Hematopoietic multipotent progenitor cell treated with erythropoietin and hydrocortisone succinate and interleukin-3 and kit ligand, for 17 days (in vitro differentiated cells): ENCODE measurements at regions not wholly inside any gene's neighbourhood (a gene's known extent, or its start where the extent isn't known, plus 50 kb on each side); places are given as distances from the start of the nearest gene placed in this dataset.

ENCODE experiments used
- DNase-seq: peaks from one replicate; pipeline ENCODE4 v3.0.0-alpha.2; 2015; ENCODE audit warnings: low spot score

DNA sequence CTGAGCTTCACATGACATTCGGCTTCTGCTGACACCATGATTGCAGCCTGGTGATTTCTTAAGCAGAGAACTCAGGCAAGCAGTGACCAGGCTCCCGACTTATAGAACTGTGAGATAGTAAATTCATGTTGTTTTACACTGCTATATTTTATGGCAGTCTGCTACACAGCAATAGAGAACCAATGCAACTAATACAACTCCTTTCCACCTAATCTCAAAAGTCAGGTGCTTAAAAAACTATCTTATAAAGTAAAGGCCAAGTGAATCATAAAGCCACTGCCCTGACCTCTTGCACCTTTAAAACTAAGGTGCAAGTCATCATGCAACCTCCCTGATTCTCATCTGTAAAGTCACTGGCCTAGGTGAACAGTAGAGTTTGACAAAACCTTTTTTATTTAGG lies 95.3 kb upstream of the GLS start:
- no peak for DNase-seq

DNA sequence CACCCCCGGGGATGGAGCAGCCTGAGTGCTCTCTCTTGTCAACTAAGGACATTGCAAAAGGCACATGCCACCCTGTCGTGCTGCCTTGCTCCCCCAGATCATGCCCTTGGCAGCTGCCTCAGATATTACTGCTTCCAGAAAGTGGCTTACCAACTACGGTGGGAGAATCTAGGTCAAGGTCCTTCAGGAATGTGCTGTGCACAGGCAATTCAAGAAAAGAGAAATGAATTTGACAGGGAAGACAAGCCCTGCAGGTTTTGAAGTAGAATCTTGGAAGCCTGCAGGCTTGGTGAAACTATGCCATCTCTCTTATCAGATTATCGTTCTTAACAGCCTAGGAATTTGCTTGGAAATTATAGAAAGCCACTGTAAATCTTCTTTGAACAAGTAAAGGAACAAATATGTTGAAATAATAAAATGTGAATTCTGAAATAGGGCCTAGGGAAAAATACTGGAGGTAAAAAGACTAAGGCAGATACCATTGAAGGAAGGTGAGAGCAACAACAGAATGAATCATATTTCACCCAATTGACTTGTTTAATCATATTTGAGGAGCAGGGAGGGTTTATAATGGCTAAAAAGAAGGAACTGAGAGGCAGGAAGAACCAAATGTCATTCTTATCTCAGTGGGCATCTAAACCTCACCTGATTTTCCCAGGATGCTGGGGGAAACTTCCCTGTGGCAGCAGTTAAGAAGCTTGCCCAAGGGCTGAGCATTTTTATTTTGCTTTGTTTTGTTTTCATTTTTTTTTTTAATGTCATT lies 94.0 kb upstream of the GLS start:
- no peak for DNase-seq

DNA sequence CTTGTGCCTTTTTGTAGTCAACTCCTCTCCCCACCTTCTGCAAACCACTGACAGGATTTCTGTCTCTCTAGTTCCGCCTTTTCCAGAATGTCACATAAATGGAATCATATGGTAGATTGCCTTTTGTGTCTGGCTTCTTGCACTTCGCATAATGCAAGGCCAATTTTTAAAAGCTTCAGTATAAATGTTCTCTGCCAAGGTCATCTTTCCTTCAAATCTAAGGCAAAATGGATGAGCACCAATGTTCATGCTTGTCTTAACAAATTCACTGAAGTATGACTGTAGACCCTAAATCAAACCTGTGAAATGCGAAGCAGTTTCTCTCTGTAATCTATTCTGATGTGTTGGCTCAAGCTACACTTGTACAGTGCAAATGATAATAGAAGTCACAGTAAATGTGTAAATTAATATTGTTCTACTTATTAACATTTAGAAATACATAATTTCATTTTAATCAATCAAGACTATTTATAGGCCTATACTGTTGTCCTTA lies 92.8 kb upstream of the GLS start:
- no peak for DNase-seq

DNA sequence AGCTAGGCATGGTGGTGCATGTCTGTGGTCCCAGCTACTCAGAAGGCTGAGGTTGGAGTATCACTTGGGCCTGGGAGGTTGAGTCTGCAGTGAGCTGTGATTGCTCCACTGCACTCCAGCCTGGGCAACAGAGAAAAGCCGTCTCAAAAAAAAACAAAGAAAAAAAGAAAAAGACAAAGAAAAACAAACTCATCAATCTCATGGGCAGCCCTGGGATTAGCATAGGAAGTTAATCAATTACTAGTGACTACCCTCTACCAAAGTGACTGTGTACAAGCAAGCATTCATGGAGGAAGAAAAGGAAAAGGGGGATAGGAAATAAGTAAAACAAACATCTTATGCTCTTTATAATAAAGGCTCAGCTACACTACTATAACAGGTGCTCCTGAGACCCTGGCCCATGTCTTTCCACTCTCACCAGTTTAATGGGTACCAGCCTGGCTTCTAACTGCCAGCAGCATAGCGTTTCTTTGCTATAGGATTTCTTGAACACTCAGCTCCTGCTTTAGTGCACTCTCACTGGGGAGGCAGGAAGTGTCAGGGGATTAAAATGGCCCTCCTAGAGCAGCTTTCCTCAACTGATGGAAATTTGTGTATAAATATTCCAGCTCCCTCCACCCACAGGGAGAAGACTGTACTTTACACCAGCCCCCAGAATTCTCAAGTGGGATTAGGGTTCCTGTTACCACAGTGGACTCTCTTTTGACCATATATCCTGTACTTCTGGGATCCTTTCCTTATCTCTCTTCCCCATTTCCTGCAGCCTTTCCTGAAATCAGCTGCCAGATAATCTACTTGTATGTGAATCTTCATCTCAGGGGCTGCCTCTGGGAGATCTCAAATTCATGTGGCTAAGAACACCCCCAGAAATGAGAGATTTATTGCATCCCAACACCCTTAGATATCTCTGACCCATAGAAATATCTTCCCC lies 91.3 kb upstream of the GLS start:
- DNase-seq: no peak

DNA sequence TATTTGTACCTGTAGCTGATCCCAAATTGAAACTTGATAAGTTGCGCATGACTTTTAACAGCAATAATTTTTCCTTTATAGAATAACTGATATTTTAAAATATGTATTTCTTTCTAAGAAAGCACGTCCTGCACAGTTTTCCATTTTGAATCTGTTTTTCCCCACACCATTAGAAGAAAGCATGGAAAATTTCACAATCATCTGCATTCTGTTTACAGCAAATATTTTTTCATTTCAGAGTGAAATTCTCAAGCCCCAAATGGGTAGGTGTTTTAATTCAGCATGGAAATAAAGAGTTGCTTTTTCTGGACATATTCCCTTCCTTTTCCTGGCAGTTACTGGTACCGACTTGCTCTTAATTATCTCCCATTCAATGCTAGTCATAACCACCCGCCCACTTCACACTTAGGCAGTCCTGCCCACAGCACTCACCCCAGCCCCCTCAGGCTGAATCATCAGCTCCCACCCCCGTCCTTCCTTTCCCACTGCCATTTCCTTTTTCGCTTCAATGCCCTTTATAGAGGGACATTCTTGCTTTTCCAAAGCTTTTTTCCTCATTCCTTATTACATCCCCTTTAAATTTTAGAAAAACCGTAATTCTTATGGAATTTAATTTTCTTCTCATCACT lies 89.2 kb upstream of the GLS start:
- DNase-seq: no peak

DNA sequence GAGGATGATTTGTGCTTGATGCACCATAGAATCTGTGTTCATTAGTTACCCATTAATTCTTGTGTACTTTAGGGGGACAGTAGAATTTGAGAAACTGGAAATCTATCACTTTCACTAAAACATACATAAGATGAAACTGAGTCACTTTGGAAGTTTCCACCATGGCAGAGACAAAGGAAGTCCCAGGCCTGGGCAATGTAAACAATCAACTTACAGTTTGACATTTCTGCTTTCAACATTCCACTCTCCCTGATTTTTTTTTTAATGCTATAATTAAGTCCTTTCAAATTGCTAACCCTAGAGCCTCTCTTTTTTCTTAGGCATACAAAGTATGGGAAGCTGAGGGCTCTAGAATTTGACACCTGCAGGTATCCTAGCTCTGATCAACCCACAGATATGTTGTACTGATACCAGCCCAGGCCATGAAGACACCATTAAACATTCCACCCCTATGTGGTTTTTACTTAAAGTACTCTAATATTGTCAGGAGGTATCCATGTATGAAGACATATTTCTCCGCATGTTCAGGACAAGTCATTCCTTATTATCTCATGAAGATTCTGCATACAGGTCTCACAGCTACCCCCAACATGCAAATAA lies 88.5 kb upstream of the GLS start:
- DNase-seq: no peak

DNA sequence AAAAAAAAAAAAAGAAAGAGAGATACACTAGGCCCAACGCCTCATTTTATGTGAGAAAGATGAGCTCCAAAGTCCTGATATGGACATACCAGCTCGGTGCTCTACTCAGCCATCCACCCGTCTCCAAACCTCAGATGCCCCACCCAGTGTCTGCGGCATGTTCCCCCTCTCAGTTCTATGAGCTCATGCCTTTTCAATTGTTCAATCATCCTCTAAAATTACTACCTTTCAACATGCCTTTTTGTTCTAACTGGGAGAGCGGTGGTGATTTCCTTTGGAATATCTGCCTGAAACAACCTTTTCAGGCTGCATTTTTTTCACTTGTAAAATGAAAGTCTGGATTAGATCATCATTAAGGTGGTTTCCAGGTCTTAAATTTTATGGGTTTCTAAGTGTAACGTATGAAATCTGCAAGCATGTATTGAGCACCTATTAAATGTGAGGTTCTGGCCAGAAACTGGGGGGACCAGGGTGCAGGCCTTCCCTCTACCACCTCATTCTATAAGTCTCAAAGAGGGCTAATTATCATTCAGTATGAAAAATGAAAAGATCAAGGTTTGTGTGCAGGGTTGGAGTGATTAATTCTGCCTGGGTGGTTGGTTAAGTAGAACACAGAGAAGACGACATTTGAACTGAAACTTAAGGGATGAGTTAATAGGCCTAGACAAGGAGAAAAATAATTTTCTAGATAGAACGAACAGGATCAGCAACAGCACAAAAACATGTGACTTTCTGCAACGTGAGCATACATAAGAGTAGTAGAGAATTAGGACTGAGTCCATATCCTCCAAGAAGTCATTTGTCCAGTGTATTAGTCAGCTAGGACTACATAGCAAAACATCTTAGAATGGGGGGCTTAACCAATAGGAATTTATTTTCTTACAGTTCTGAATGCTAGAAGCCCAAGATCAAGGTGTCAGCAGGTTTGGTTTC lies 87.4 kb upstream of the GLS start:
- no peak for DNase-seq

DNA sequence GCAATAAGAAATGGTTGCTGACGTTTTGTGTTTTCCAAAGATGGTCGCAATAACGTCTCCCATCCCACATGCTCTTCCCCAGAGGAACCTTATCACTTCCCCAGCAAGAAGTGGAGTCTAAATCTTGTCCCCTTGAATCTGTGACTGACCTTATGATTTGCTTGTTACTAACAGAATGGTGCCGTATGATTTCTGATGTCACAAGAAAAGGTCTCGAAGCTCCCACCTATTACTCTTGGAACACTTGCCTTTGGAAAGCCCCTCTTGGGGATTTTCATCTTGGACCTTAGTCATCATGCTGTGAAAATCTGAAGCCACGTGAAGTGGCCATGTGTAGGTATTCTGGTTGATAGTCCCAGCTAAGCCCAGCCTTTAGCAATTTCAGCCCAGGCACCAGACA lies 86.2 kb upstream of the GLS start:
- no peak for DNase-seq

DNA sequence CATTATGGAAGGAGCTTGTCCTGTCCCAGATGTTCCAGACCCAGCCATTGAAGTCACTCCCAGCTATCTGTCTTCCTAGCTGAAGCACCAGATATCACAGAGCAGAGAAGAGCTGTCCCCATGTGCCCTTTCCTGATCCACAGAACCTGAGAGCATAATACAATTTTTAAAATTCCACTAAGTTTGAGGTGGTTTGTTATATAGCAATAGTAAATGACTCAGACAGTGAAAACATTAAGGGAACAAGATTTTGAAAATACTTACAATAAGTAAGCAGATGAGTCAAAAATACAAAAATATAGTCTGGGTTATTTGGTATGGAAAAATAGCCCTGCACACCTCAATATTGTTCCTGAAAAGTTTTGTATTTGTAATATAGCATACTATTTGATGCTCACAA lies 85.8 kb upstream of the GLS start:
- no peak for DNase-seq

DNA sequence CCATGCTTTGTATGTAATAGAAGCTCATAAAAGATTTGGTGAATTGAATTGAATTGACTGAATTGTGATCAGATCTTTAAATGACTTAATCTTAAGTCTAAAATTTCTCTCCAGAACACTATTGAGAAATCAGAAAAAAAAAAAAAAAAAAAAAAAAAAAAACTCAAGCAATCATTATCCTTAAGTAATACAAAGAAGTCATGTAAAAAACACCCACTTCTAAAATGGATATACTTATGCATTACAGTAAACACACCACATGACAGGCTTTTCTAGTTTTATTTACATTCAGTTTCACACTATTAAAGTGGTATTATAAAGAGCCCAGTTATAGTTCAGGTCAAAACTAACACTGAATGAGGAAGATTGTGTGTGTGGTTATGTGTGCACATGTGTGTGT lies 84.9 kb upstream of the GLS start:
- DNase-seq: no peak

DNA sequence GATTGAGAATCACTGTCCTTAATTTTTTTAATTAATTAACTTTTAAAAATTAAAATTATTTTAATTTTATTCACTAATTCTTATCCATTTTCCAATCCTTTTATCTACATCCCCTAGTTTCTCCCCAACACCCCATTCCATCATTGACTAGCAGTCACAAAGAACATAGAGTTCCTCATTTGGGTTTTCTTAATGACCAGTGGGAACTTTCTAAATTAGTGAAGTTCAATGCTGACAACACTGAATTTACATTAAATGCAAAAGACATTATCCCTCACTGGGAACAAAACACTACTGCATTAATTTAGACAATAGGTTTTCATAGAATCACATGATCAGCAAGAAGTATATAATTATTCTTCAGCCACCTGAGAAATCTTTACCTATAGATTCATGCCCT lies 80.6 kb upstream of the GLS start:
- no peak for DNase-seq

DNA sequence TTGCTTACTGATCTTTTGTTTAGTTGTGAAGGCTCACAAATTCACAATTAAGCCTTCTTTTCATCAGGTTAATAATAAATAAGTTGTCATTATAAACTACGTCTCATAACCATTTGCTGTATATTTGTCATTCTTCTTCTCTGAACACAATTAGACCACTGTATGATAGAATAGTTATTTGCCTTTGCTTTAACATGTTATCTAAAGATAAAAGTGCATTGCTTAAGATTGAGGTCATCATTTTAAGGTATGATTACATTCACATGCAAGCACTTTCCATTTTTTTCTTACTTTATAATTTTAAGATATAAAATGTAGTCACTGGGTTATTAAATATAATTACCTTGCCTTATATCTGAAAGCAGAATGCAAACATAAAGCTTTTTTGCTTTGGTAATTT lies 80.1 kb upstream of the GLS start:
- DNase-seq: no peak

DNA sequence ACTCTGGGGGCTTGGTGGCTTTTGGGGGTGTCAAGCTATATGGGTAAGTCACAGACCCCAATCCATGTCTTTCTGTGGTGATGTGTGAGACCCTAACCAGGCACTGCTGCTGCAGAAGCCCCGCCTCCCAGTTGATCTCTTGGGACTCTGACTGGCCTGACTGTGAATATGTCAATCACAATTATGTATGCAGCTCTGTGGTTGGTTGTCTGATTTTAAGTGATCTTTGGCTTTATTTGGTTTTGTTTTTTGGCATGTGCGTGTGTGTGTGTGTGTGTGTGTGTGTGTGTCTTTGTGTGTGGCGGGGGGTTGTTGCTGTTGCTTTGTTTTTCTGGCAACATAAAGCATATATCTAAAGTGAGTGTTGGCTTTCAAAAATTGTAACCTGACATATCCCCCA lies 78.5 kb upstream of the GLS start:
- DNase-seq: no peak

DNA sequence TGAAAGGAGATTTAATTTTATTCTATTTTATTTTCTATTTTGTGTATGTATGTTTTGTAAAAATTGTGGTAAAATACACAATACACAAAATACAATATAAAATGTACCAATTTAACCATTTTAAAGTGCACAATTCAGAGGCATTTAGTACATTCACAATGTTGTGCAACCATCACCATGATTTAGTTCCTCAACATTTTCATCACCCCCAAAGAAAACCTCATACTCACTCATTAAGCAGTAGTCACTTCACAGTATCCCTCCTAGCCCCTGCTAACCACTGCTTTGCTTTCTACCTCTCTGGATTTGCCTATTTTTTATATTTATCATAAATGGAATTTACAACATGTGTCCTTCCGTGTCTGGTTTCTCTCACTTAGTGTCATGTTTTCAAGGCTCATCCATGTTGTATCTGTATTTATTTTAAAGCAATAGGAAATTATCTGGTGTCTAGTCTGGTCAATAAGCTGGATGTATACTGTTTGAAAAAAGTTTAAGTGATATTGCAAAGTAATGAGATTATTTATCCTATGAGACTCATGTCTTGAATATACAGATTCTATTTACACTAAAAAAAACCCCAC lies 77.9 kb upstream of the GLS start:
- DNase-seq: no peak

DNA sequence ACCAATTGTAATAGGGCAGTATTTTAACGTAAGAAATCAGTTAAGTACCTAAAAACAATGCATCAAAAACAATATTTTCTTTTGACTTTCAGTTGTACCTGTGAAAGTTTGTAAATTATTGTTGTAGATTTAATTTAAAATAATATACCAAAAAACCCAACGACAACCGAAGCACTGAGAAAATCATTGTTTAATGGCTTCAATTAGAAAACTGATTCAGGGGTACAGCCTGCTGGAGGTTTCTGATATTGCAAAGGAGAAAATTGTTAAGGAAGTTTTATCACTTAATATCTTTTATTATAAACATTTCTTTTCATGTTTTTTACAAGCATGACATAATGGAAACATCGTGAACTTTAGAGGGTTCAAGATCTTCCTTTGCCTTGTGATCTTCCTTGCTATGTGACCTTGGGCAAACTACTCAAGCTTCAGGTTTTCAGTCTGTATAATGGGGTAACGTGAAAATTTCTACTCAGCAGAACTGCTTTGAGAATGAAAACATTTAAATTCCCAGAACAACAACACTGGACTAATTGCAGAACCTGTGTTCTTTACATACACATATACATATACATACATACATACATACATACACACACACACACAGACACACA lies 76.3 kb upstream of the GLS start:
- DNase-seq: no peak

DNA sequence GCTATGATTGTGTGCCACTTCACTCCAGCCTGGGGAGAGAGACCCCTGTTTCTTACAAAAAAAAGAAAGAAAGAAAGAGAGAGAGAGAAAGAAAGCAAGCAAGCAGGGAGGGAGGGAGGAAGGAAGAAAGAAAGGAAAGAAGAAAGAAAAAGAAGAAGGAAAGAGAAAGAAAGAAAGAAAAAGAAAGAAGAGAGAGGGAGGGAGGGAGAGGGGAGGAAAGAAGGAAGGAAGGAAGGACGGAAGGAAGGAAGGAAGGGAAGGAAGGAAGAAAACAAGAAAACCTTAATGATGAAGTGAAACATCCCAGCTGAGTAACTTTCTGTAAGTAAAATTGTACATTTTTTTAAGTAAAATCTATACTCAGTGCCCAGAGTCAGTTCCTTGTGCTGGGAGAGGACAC lies 75.5 kb upstream of the GLS start:
- DNase-seq: no peak

DNA sequence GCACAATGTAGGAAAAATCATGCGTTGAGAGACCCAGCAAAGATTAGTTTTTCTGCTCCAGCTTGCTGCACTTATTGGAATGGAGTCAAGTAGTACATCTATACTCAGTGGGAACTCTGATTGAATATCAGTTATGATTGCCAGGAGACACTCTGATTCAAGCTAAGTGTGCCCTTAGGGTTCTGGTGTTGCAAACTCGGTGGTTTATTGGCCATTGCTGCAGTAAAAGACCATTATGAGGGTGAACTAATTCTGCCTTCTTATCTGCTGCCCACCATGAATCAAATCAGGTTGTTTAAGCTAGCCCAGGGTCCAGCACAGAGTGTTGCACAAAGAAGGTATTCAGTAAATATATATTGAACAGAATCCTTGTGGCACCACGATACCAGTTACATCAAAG lies 74.8 kb upstream of the GLS start:
- DNase-seq: no peak

DNA sequence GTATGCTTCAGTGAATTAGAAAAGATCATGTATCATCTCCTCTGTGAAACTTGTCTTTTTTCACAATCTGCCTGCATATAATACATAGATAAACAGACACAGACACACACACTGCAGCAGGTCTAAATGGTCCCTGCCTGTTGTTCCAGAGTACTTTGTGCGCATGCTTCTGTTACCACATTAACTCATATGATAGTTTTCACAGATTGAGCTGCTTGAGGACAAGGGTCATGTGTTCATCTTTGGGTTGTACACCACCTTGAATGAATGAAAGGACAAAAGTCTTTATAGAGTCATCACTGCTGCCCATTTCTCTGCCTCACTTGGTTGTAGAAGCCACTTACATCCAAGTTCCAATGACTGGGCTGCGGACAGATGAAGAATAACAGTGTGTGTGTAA lies 72.7 kb upstream of the GLS start:
- DNase-seq: no peak

DNA sequence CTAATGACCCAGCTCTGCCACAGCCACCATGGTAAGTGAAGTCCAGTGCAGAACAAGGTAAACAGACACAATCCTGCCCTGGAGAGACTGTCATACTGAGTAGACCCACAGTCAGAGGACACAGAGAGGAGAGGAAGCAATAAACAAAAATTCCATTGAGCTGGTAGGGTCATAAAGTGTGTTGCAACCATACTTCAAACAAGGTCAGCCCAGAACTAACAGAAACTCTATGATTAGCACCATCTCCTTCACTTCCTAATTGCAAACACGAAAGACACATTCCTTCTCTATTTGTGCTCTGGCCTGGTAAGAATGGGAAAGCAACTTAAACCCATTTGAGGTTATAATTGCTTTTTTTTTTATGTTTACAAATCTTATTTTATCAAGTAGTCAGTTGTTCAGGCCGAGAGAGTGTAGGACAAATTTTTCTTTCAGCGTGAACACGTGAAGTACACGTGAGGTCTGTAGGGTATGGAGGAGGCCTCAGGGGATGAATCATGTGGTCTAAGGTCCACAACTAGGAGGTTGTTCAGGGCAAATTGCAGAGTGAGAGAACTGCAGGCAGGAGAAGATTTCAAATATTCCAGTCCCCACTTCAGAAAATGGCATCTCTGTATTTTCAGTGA lies 71.4 kb upstream of the GLS start:
- no peak for DNase-seq
